K562 (cell line): ENCODE measurements at regions not wholly inside any gene's neighbourhood (a gene's known extent, or its start where the extent isn't known, plus 50 kb on each side); places are given as distances from the start of the nearest gene placed in this dataset.
A peak's percentile ranks its signal among the peaks of the same experiment; 100 is the strongest.

Source experiments
- ATAC-seq: fragments of 200-7000 bp; cut with Tn5 transposase; 3 replicates; pipeline ENCODE4 v1.9.1; 2020; ENCODE audit warnings: moderate library complexity
- BruUV-seq: library from RNA; stranded (reverse); fragments of 400-500 nt; replicated peaks from 2 replicates; lab custom pipeline; 2021; lab: Mats Ljungman, UMichigan
- CTCF ChIA-PET: fragments of 300-600 bp; formaldehyde crosslinking; extraction: SDS; loops from one replicate; lab custom pipeline; 2021; ENCODE audit warnings: low intra/inter-chr PET ratio; lab: Yijun Ruan, JAX
- POLR2A ChIA-PET: fragments of 300-600, 350-650 bp; sonication (Branson Sonifier 250); formaldehyde crosslinking; extraction: SDS; loops from one replicate; lab custom pipeline; 2021; ENCODE audit warnings: antibody characterized with exemption, inconsistent platforms; lab: Yijun Ruan, JAX
- DNase-seq, 4 experiments: peaks; one replicate each; pipeline versions ENCODE4 v3.0.0 to v3.0.0-alpha.2; 2011 to 2018; ENCODE audit warnings: low spot score in 3 of 4, mixed read lengths in 3 of 4; ENCODE audit errors: extremely low read depth in 1 of 4
- FAIRE-seq: peaks from 2 replicates; lab custom pipeline; 2011; peaks lifted over from hg19 to GRCh38; lab: Jason Lieb, UNC
- H2AFZ ChIP-seq: 2 replicates; pipeline ENCODE4 v1.6.0; 2011; ENCODE audit warnings: low read depth, low read length, control low read depth, inconsistent platforms
- H3K27ac ChIP-seq: fragments of 200-600 bp; 3 replicates; pipeline ENCODE4 v1.8.0; 2011; ENCODE audit warnings: low read depth, mild to moderate bottlenecking, control low read depth, inconsistent platforms, low read length, moderate library complexity, mixed read lengths; ENCODE audit errors: extremely low read depth
- H3K27me3 ChIP-seq, 2 experiments: fragments of 300-600 bp in 1 of 2; 2 replicates in 1 of 2; 3 replicates in 1 of 2; pipeline versions ENCODE4 v1.6.0 to v1.8.0; 2011; ENCODE audit warnings: inconsistent platforms in 2 of 2, low read length in 2 of 2, mild to moderate bottlenecking in 1 of 2, mixed read lengths in 1 of 2, moderate library complexity in 1 of 2; ENCODE audit not compliant: control insufficient read depth in 2 of 2, insufficient read depth in 2 of 2
- H3K36me3 ChIP-seq: fragments of 300-600 bp; 3 replicates; pipeline ENCODE4 v1.8.0; 2011; ENCODE audit warnings: mild to moderate bottlenecking, low read length, inconsistent platforms; ENCODE audit not compliant: control insufficient read depth, insufficient read depth
- H3K4me1 ChIP-seq, 2 experiments: fragments of 200-600 bp in 1 of 2; replicated peaks in 1 of 2; 2 replicates in 1 of 2; 3 replicates in 1 of 2; pipeline versions ENCODE4 v1.5.1 to v1.8.0; 2011; ENCODE audit warnings: inconsistent platforms in 2 of 2, low read length in 2 of 2, mild to moderate bottlenecking in 1 of 2, mixed read lengths in 1 of 2, moderate library complexity in 1 of 2; ENCODE audit not compliant: control insufficient read depth in 2 of 2, insufficient read depth in 2 of 2
- H3K4me2 ChIP-seq: 2 replicates; pipeline ENCODE4 v1.6.1; 2011; ENCODE audit warnings: low read length, control low read depth, inconsistent platforms, mixed read lengths; ENCODE audit not compliant: insufficient read depth
- H3K4me3 ChIP-seq: fragments of 200-600 bp; sonication (generic), shearing (Covaris generic); 2 replicates; pipeline ENCODE4 v1.5.1; 2016; ENCODE audit warnings: control low read depth, inconsistent platforms
- H3K79me2 ChIP-seq: fragments of 200-600 bp; 3 replicates; pipeline ENCODE4 v1.8.0; 2011; ENCODE audit warnings: low read length, inconsistent platforms; ENCODE audit not compliant: control insufficient read depth, insufficient read depth
- H3K9ac ChIP-seq, 2 experiments: 2 replicates each; pipeline versions ENCODE4 v1.6.0 to v1.6.1; 2011; ENCODE audit warnings: low read depth in 2 of 2, low read length in 2 of 2, control low read depth in 1 of 2, inconsistent platforms in 1 of 2, mild to moderate bottlenecking in 1 of 2, mixed read lengths in 1 of 2; ENCODE audit not compliant: insufficient read depth in 1 of 2
- H3K9me1 ChIP-seq: one replicate; pipeline ENCODE4 v1.6.0; 2011; ENCODE audit warnings: inconsistent platforms, mild to moderate bottlenecking, low read length, moderate library complexity; ENCODE audit not compliant: control insufficient read depth, insufficient read depth
- H3K9me3 ChIP-seq: replicated peaks from 2 replicates; pipeline ENCODE4 v1.5.1; 2011; ENCODE audit warnings: low read depth, low read length, inconsistent platforms; ENCODE audit not compliant: control insufficient read depth, insufficient read depth
- H4K20me1 ChIP-seq: replicated peaks from 2 replicates; pipeline ENCODE4 v1.6.1; 2011; ENCODE audit warnings: low read length, inconsistent platforms, mixed read lengths; ENCODE audit not compliant: control insufficient read depth, insufficient read depth
- LCOR ChIP-seq: sonication (generic); formaldehyde crosslinking; IDR thresholded peaks from 2 replicates; pipeline ENCODE4 v1.8.0; 2022; ENCODE audit warnings: mild to moderate bottlenecking, missing genetic modification reagents
- NCOA1 ChIP-seq: fragments of 450-650 bp; IDR thresholded peaks from 2 replicates; pipeline ENCODE4 v1.6.1; 2016; ENCODE audit warnings: low read depth
- NKRF ChIP-seq: fragments of 450-650 bp; IDR thresholded peaks from 2 replicates; pipeline ENCODE4 v1.6.1; 2016; ENCODE audit warnings: borderline replicate concordance
- PHTF2 ChIP-seq: fragments of 250-450 bp; sonication (Bioruptor Pico); IDR thresholded peaks from 2 replicates; pipeline ENCODE4 v1.5.0; 2021; ENCODE audit warnings: mild to moderate bottlenecking
- PPARD ChIP-seq: fragments of 250-450 bp; sonication (Bioruptor Pico); IDR thresholded peaks from 2 replicates; pipeline ENCODE4 v1.8.0; 2022; ENCODE audit warnings: inconsistent platforms, mild to moderate bottlenecking, moderate library complexity
- PYGO2 ChIP-seq: fragments of 450-650 bp; IDR thresholded peaks from 2 replicates; pipeline ENCODE4 v1.6.1; 2016; ENCODE audit warnings: mild to moderate bottlenecking, missing genetic modification characterization, moderate library complexity, missing compliant biosample characterization
- SMAD4 ChIP-seq: fragments of 250-450 bp; sonication (Bioruptor Pico); conservative IDR thresholded peaks from 2 replicates; pipeline ENCODE4 v1.8.0; 2021; ENCODE audit warnings: inconsistent platforms, mild to moderate bottlenecking, moderate library complexity
- ZMIZ1 ChIP-seq, 2 experiments: fragments of 150-350 bp in 1 of 2; IDR thresholded peaks; 2 replicates each; pipeline ENCODE4 v1.6.1; 2012 to 2016; ENCODE audit warnings: low read depth in 2 of 2, low read length in 2 of 2, mild to moderate bottlenecking in 1 of 2, moderate library complexity in 1 of 2
- WGBS: fragments of 100-300 bp; shearing (Covaris generic); methylation state at CpG from one replicate; pipeline ENCODE4 v1.1.6; 2016; ENCODE audit warnings: low coverage, mixed read lengths; ENCODE audit not compliant: insufficient coverage; ENCODE audit errors: missing lambda C conversion rate; 5-methylcytosine and 5-hydroxymethylcytosine counted together
- in situ Hi-C: fragments of 300-500 bp; cut with MboI; formaldehyde crosslinking; loops from 4 replicates; pipeline ENCODE4 v1.15.0; 2018; ENCODE audit warnings: inconsistent platforms, mixed read lengths
- intact Hi-C: fragments of 100-400 bp; cut with micrococcal nuclease; formaldehyde crosslinking; loops from 2 replicates; pipeline ENCODE4 v1.14.2; 2022
- TF ChIP-seq, protein P1 (sequence below): sonication (generic); formaldehyde crosslinking; IDR thresholded peaks from 2 replicates; pipeline ENCODE4 v1.4.0; 2020; ENCODE audit warnings: mild to moderate bottlenecking, missing genetic modification reagents
- TF ChIP-seq, protein P2 (sequence below): fragments of 450-650 bp; IDR thresholded peaks from 2 replicates; pipeline ENCODE4 v1.6.1; 2017; ENCODE audit warnings: antibody characterized with exemption

- no peak for FAIRE-seq
- TF ChIP-seq PPARD (CRISPR knock-in tag), result no peak
- no peak for TF ChIP-seq PYGO2 (tag)
- no peak for TF ChIP-seq ZMIZ1 (IDR thresholded peaks at IDR 0.05; ENCODE audit: low read depth in 2 of 2, low read length in 2 of 2)
- TF ChIP-seq, protein P1, sequence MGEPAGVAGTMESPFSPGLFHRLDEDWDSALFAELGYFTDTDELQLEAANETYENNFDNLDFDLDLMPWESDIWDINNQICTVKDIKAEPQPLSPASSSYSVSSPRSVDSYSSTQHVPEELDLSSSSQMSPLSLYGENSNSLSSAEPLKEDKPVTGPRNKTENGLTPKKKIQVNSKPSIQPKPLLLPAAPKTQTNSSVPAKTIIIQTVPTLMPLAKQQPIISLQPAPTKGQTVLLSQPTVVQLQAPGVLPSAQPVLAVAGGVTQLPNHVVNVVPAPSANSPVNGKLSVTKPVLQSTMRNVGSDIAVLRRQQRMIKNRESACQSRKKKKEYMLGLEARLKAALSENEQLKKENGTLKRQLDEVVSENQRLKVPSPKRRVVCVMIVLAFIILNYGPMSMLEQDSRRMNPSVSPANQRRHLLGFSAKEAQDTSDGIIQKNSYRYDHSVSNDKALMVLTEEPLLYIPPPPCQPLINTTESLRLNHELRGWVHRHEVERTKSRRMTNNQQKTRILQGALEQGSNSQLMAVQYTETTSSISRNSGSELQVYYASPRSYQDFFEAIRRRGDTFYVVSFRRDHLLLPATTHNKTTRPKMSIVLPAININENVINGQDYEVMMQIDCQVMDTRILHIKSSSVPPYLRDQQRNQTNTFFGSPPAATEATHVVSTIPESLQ (CRISPR knock-in tag), result no peak
- TF ChIP-seq, protein P2, sequence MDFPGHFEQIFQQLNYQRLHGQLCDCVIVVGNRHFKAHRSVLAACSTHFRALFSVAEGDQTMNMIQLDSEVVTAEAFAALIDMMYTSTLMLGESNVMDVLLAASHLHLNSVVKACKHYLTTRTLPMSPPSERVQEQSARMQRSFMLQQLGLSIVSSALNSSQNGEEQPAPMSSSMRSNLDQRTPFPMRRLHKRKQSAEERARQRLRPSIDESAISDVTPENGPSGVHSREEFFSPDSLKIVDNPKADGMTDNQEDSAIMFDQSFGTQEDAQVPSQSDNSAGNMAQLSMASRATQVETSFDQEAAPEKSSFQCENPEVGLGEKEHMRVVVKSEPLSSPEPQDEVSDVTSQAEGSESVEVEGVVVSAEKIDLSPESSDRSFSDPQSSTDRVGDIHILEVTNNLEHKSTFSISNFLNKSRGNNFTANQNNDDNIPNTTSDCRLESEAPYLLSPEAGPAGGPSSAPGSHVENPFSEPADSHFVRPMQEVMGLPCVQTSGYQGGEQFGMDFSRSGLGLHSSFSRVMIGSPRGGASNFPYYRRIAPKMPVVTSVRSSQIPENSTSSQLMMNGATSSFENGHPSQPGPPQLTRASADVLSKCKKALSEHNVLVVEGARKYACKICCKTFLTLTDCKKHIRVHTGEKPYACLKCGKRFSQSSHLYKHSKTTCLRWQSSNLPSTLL, result no peak
- no peak for TF ChIP-seq LCOR (CRISPR knock-in tag)
- no peak for TF ChIP-seq PHTF2 (CRISPR knock-in tag)
- no peak for TF ChIP-seq SMAD4 (CRISPR knock-in tag)
- TF ChIP-seq NKRF, result no peak
- TF ChIP-seq NCOA1, result no peak
These were observed 57.2 kb upstream of the SEC14L1 start for GRCh38 chr17:77083531-77083930.

More at GRCh38 chr17:77083531-77083930, 57.2 kb upstream of the SEC14L1 start:
- intact Hi-C loops (no loop called here), in situ Hi-C loops (no loop called here)
- H2AFZ ChIP-seq, result no peak overlapping the region
- BruUV-seq, result no TSS peak
- ChIA-PET CTCF (no interaction called here), POLR2A (interaction anchor here (0.5 to 1.8 kb wide), 2 partner anchors 11 to 237 kb away, joined by 3 to 7 read pairs; no protein-coding TSS in a partner anchor)
- no peak overlapping the region for H3K4me3 ChIP-seq
- no peak overlapping the region for H3K27ac ChIP-seq
- no peaks in the 10 kb centered on the region for H4K20me1 ChIP-seq
- DNase-seq (no peak), ATAC-seq (no peak)
- H3K79me2 ChIP-seq, result peaks cover 5% of the 10 kb centered on the region; the same call in 2 of the 3 replicates
- peak overlapping the region in 1 of 2 experiments; percentile 36; a peak in 1 of 4 replicates for H3K9ac ChIP-seq
- no peak overlapping the region for H3K4me2 ChIP-seq
- WGBS, result 24% methylated on average over 5 of the region's 5 CpGs
- peaks cover 14 to 15% of the 10 kb centered on the region in 2 experiments; a peak in 3 of 5 replicates for H3K4me1 ChIP-seq
- H3K36me3 ChIP-seq, result no peaks in the 10 kb centered on the region
- no peaks in the 10 kb centered on the region for H3K9me3 ChIP-seq
- no peaks in the 10 kb centered on the region; a peak in 1 of 5 replicates for H3K27me3 ChIP-seq
- no peaks in the 10 kb centered on the region for H3K9me1 ChIP-seq
